Activated CD4-positive, alpha-beta T cell treated with anti-CD3 and anti-CD28 coated beads for 36 hours (primary cell): ENCODE measurements at regions not wholly inside any gene's neighbourhood (a gene's known extent, or its start where the extent isn't known, plus 50 kb on each side); places are given as distances from the start of the nearest gene placed in this dataset.
"Not testable (repeated sequence)": the region's sequence is repeated elsewhere in the genome, so short reads cannot be mapped to it uniquely, and the experiment has no call there.

ENCODE experiments used
- ATAC-seq: fragments of 200-7000 bp; cut with Tn5 transposase; one replicate; pipeline ENCODE4 v1.10.0; 2021; ENCODE audit warnings: mild to moderate bottlenecking, moderate library complexity
- CTCF ChIA-PET: fragments of 350-600 bp; sonication (Branson Sonifier 250); formaldehyde crosslinking; loops from one replicate; lab custom pipeline; 2021; ENCODE audit warnings: antibody characterized with exemption; lab: Charles Lee
- POLR2A ChIA-PET: fragments of 350-600 bp; sonication (Branson Sonifier 250); formaldehyde crosslinking; loops from one replicate; lab custom pipeline; 2021; ENCODE audit warnings: antibody characterized with exemption, inconsistent platforms; lab: Charles Lee
- DNase-seq: peaks from one replicate; pipeline ENCODE4 v3.0.0-alpha.2; 2020
- H3K27ac Mint-ChIP-seq: one replicate; pipeline ENCODE4 v1.8.0; 2021; ENCODE audit warnings: mixed read lengths
- H3K27me3 Mint-ChIP-seq: one replicate; pipeline ENCODE4 v1.8.0; 2021; ENCODE audit warnings: mixed read lengths
- H3K36me3 Mint-ChIP-seq: one replicate; pipeline ENCODE4 v1.8.0; 2021; ENCODE audit warnings: low read depth, mixed read lengths
- H3K4me1 Mint-ChIP-seq: one replicate; pipeline ENCODE4 v1.8.0; 2021; ENCODE audit warnings: mixed read lengths
- H3K4me3 Mint-ChIP-seq: one replicate; pipeline ENCODE4 v1.8.0; 2021; ENCODE audit warnings: mild to moderate bottlenecking, moderate library complexity, mixed read lengths
- H3K9me3 Mint-ChIP-seq: one replicate; pipeline ENCODE4 v1.8.0; 2021; ENCODE audit warnings: low read depth, mixed read lengths
- intact Hi-C, 2 experiments: fragments of 100-400 bp; cut with DNase I in 1 of 2; cut with micrococcal nuclease in 1 of 2; formaldehyde crosslinking; loops; one replicate each; pipeline versions ENCODE4 v1.14.2 to v1.15.1; 2022 to 2024; cut with DNase I, micrococcal nuclease

DNA sequence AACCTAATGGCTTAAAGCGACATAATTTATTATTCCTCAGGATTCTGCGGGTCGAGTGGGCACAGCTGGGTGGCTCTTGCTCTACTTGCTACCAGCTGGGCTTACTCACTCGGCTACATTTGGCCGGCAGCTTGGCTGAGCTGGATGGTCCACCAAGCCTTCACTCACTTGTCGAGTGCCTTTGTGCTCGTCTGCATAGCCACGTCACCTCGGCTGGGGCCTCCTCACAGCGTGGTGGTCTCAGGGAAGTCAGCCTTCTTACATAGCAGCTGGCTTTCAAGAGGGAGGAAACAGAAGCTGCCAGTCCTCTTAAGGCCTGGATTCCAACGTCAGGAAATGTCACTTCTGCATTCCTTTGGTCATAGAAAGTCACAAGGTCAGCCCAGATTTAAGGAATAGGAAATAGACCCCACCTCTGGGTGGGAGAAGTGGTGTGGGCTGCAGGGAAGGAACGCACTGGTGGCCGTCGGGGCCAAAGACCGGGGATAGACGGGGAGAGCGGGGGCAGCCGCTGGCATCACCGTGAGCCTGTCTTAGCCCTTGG, 75.1 kb upstream of the RUFY1 start:
- intact Hi-C loops, result no loop called here
- no peak overlapping the region for H3K27ac Mint-ChIP-seq
- no peaks in the 10 kb centered on the region for H3K4me1 Mint-ChIP-seq
- peaks cover 12% of the 10 kb centered on the region for H3K27me3 Mint-ChIP-seq
- no peaks in the 10 kb centered on the region for H3K36me3 Mint-ChIP-seq
- DNase-seq (no peak), ATAC-seq (no peak)
- POLR2A ChIA-PET, result interaction anchor here (0.7 kb wide), 1 partner anchor 193 kb away, joined by 3 read pairs; no protein-coding TSS in a partner anchor
- CTCF ChIA-PET, result interaction anchor here (0.8 kb wide), 1 partner anchor 18 kb away, joined by 3 read pairs; no protein-coding TSS in a partner anchor
- H3K4me3 Mint-ChIP-seq, result no peak overlapping the region
- no peaks in the 10 kb centered on the region for H3K9me3 Mint-ChIP-seq

DNA sequence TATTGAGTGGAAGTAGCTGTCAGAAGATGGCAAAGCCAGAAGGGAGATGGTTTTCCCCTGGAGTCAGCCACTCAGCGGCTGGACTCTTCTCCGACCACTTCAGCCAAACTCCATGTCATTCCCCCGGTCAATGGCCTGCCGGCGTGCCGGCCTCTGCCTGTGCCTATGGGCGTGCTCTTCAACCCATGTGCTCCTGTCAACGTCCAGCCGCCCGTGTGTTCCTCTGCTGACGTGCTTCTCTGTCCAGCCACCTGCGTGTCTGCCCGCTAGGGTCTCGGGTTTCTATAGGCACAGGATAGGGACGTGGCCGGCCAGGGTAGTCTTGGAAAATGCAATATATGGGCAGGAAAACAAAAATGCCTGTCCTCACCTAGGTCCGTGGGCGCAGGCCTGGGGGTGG, 77.7 kb upstream of the RUFY1 start:
- Mint-ChIP-seq H3K4me1 (no peaks in the 10 kb centered on the region), H3K27ac (no peak overlapping the region), H3K4me3 (no peak overlapping the region), H3K27me3 (peaks cover 8% of the 10 kb centered on the region), H3K36me3 (no peaks in the 10 kb centered on the region), H3K9me3 (no peaks in the 10 kb centered on the region)
- DNase-seq, result no peak
- CTCF ChIA-PET, result no interaction called here
- ATAC-seq, result no peak
- POLR2A ChIA-PET, result no interaction called here
- intact Hi-C loops, result no loop called here

DNA sequence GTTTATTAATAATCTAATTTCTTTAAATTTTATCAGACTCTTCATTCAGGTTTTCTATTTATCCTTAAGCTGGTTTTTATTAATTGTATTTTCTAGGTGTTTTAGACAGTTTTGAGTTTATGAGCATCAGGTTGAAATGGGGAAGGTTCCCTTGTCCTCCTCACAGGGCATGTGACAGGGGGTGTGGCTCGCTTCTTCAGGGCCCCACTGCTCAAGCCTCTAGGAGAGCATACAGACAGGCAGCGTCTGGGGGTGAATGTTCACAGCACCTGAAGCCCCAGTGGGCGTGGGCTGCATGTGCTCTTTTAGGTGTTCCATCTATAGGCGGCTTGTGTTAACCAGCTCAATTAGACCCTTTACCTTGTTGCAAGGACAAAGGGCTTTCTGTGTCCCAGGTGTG, 78.2 kb upstream of the RUFY1 start:
- no peaks in the 10 kb centered on the region for H3K9me3 Mint-ChIP-seq
- no peak overlapping the region for H3K27ac Mint-ChIP-seq
- ChIA-PET CTCF (no interaction called here), POLR2A (no interaction called here)
- H3K4me3 Mint-ChIP-seq, result no peak overlapping the region
- H3K4me1 Mint-ChIP-seq, result no peaks in the 10 kb centered on the region
- intact Hi-C loops, result no loop called here
- H3K27me3 Mint-ChIP-seq, result peaks cover 8% of the 10 kb centered on the region
- ATAC-seq, result no peak
- no peaks in the 10 kb centered on the region for H3K36me3 Mint-ChIP-seq
- no peak for DNase-seq

DNA sequence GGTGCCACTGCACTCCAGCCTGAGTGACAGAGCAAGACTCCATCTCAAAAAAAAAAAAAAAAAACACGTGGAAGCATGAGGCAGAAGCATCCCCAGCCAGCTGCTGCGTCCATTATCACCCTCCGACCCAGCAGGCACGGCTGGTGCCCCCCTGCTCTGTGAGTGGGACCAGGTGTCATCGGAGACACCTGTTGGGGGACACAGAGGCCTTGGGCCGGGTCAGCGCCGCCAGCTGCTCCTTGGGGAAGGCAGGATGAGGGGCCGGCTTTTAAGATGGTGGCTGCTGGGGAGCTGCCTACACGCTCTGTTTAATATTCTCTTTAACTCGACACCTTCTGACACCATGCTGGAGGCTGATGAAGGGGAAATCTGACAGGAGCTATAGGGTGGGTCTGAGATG, 80.2 kb upstream of the RUFY1 start:
- no peak overlapping the region for H3K27ac Mint-ChIP-seq
- H3K36me3 Mint-ChIP-seq, result no peaks in the 10 kb centered on the region
- intact Hi-C loops, result no loop called here
- H3K4me3 Mint-ChIP-seq, result no peak overlapping the region
- POLR2A ChIA-PET, result no interaction called here
- ATAC-seq (no peak), DNase-seq (no peak)
- no peaks in the 10 kb centered on the region for H3K9me3 Mint-ChIP-seq
- H3K4me1 Mint-ChIP-seq, result no peaks in the 10 kb centered on the region
- CTCF ChIA-PET, result no interaction called here
- no peaks in the 10 kb centered on the region for H3K27me3 Mint-ChIP-seq

DNA sequence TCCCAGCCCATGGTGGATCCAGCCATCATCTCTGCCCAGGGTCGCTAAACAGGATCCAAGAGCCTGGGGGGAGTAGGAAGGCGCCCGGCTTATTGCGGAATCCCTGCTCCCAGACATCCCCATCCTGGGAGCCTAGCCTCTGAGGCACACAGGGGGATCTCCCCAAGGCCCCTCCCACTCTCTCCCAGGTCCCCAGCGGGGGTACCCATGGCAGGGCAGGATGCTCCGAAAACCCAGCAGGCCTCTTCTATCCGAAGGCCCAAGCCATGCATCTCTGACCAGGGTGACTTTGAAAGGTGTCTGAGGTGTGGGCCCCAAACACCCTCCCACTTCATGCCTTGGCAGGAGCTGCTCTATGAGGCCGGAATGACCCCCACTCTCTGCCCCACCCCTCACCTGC, 81.7 kb upstream of the RUFY1 start:
- no peaks in the 10 kb centered on the region for H3K36me3 Mint-ChIP-seq
- CTCF ChIA-PET, result no interaction called here

DNA sequence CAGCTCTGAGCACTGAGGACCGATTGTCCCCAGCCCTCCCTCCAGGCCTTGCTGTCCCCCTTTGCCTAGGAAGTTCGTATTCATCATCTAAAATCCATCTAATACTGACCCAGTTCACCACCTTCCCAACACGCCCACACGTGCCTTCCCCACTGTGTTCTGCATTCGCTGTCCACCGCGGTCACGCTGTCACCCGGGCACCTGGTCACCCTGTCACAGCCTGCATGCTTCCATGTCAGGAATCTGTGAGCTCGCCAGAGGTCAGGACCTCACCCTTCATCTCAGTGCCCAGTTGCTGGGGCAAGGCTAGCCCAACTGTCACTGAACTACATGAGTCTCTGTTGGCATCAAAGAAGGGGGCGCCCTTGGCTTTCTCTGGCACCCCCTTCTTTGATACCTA, 82.9 kb upstream of the RUFY1 start:
- H3K9me3 Mint-ChIP-seq, result no peaks in the 10 kb centered on the region
- ATAC-seq (no peak), DNase-seq (no peak)
- POLR2A ChIA-PET, result no interaction called here
- intact Hi-C loops, result no loop called here
- H3K27ac Mint-ChIP-seq, result no peak overlapping the region
- H3K36me3 Mint-ChIP-seq, result no peaks in the 10 kb centered on the region
- CTCF ChIA-PET, result no interaction called here
- H3K4me3 Mint-ChIP-seq, result no peak overlapping the region
- H3K4me1 Mint-ChIP-seq, result no peaks in the 10 kb centered on the region
- no peaks in the 10 kb centered on the region for H3K27me3 Mint-ChIP-seq

More for the DNA sequence above, 81.7 kb upstream of the RUFY1 start:
- no peaks in the 10 kb centered on the region for H3K9me3 Mint-ChIP-seq
- DNase-seq (no peak), ATAC-seq (no peak)
- no peak overlapping the region for H3K27ac Mint-ChIP-seq
- intact Hi-C loops, result no loop called here
- no peaks in the 10 kb centered on the region for H3K27me3 Mint-ChIP-seq
- POLR2A ChIA-PET, result no interaction called here
- H3K4me1 Mint-ChIP-seq, result no peaks in the 10 kb centered on the region
- H3K4me3 Mint-ChIP-seq, result no peak overlapping the region

DNA sequence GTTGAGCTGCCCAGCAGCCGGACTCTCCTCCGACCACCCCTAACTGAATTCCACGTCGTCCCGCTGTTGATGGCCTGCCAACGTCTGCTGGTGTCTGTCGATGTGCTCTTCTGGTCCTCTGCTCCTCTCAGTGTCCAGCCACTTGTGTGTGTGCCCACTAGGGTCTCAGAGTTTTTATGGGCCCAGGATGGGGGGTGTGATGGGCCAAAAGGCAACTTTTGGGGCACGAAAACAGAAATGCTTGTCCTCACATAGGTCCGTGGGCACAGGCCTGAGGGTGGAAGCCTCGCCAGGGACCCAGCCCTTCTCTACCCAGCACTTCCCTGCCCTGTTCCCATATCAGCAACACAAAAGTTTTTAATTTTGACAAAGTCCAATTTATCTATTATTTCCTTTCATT, 85.7 kb upstream of the RUFY1 start:
- DNase-seq, result no peak
- H3K27ac Mint-ChIP-seq, result no peak overlapping the region
- H3K9me3 Mint-ChIP-seq, result no peaks in the 10 kb centered on the region
- no peaks in the 10 kb centered on the region for H3K27me3 Mint-ChIP-seq
- no peaks in the 10 kb centered on the region for H3K4me1 Mint-ChIP-seq
- ChIA-PET POLR2A (no interaction called here), CTCF (interaction anchor here (0.6 to 0.7 kb wide), 2 partner anchors 1180 to 1320 kb away, joined by 3 read pairs; no protein-coding TSS in a partner anchor)
- no peaks in the 10 kb centered on the region for H3K36me3 Mint-ChIP-seq
- intact Hi-C loops, result no loop called here
- ATAC-seq, result no peak
- H3K4me3 Mint-ChIP-seq, result no peak overlapping the region

DNA sequence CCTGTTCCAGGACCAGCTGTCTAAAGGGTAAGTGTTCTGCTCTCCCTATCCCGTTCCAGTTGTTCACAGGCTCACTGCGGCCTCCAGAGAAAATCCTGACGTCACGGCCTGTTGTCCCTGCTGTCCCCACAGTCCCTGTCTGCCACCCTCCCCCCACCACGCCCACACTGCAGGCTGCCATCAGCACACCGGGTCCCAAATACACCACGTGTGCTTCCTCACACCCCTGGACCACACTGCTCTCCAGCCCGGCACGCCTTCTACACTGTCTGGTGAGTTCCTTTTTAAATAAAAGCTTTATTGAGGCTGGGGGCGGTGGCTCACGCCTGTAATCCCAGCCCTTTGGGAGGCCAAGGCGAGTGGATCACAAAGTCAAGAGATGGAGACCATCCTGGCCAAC, 88.3 kb upstream of the RUFY1 start:
- H3K27me3 Mint-ChIP-seq, result no peaks in the 10 kb centered on the region
- CTCF ChIA-PET, result no interaction called here
- intact Hi-C loops, result no loop called here

DNA sequence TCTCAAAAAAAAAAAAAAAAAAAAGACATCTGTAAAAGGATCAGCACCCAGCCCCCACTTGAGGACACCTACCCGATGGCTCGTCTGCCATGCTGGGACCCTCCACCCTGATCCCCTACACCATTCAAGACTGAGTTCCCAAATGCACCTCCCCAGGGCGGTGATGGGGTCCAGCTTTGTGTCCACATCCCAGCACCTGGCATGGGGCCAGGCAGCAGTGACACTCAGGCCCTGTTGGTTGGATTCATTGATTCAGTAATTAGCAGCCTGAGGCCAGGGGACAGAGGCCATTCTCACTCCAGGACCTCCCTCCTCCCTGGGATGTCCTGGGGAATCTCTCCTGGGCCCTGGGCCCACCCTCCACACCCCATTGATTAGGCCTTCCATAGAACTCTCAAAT, 88.8 kb upstream of the RUFY1 start:
- H3K4me1 Mint-ChIP-seq, result no peaks in the 10 kb centered on the region
- H3K27ac Mint-ChIP-seq, result no peak overlapping the region
- ChIA-PET POLR2A (no interaction called here), CTCF (no interaction called here)
- no peak overlapping the region for H3K4me3 Mint-ChIP-seq
- no peaks in the 10 kb centered on the region for H3K27me3 Mint-ChIP-seq
- no peaks in the 10 kb centered on the region for H3K9me3 Mint-ChIP-seq
- intact Hi-C loops, result no loop called here
- no peaks in the 10 kb centered on the region for H3K36me3 Mint-ChIP-seq
- ATAC-seq, result no peak
- DNase-seq, result no peak

More for the DNA sequence above, 88.3 kb upstream of the RUFY1 start:
- no peaks in the 10 kb centered on the region for H3K4me1 Mint-ChIP-seq
- no peak overlapping the region for H3K27ac Mint-ChIP-seq
- H3K4me3 Mint-ChIP-seq, result no peak overlapping the region
- H3K9me3 Mint-ChIP-seq, result no peaks in the 10 kb centered on the region
- no peak for ATAC-seq
- DNase-seq, result no peak
- no peaks in the 10 kb centered on the region for H3K36me3 Mint-ChIP-seq
- POLR2A ChIA-PET, result no interaction called here

DNA sequence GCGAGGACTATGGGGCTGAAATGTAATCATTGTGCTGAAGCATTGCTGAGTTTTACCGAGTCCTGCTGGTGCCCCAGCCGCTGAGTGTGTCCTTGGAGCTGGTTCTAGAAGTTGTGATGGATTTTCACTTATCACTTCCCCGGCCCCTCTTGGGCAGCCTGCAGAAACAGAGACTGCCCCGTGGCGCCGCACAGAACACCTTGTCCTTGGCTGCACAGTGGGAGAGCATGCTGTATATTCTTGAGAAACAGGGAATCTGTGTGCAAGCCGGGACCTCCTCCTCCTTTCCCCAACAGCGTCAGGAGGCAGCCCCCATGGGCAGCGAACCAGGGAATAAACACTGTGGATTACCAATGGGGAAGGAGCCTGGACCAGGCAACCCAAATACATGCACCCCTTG, 90.6 kb upstream of the RUFY1 start:
- intact Hi-C loops, result no loop called here
- H3K4me1 Mint-ChIP-seq, result no peaks in the 10 kb centered on the region
- H3K27ac Mint-ChIP-seq, result no peak overlapping the region
- POLR2A ChIA-PET, result no interaction called here
- no peak for ATAC-seq
- H3K9me3 Mint-ChIP-seq, result peaks cover 5% of the 10 kb centered on the region
- H3K4me3 Mint-ChIP-seq, result no peak overlapping the region
- no peak for DNase-seq
- CTCF ChIA-PET, result no interaction called here
- H3K36me3 Mint-ChIP-seq, result no peaks in the 10 kb centered on the region
- no peaks in the 10 kb centered on the region for H3K27me3 Mint-ChIP-seq

DNA sequence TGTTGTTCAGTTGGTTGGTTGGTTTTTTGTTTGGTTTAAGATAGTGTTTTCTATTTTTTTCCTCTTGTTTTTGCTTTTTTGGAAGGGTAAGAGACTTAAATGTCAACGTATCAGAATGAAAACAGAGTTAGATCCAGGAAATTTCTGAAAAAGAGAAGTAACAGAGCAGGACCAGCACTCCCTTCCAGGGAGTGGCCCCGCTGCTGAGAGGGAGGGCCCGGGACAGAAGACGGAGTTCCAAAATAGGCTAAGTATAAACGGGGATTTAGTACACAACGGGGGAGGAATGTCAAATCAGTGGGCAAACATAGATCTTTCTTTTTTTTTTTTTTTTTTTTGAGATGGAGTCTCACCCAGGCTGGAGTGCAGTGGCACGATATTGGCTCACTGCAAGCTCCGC, 92.7 kb upstream of the RUFY1 start:
- ChIA-PET CTCF (no interaction called here), POLR2A (no interaction called here)
- Mint-ChIP-seq H3K27me3 (peaks cover 3% of the 10 kb centered on the region), H3K4me1 (no peaks in the 10 kb centered on the region), H3K27ac (no peak overlapping the region), H3K9me3 (peaks cover 5% of the 10 kb centered on the region), H3K36me3 (no peaks in the 10 kb centered on the region), H3K4me3 (no peak overlapping the region)
- intact Hi-C loops, result no loop called here
- ATAC-seq, result no peak
- no peak for DNase-seq

DNA sequence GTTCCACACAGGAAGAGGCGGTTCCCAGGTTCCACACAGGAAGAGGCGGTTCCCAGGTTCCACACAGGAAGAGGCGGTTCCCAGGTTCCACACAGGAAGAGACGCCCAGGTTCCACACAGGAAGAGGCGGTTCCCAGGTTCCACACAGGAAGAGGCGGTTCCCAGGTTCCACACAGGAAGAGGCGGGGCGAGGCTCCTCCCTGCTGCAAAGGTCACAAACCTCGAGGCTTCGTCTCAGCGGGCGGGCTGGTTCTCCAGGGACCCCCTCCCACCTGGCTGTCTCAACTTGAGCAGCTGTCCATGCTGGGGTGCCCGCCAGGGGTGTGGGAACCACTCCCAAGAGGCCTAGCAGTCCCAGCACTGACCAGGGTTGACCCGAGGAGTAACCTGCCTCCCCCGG, 94.3 kb upstream of the RUFY1 start:
- H3K36me3 Mint-ChIP-seq, POLR2A ChIA-PET, H3K27me3 Mint-ChIP-seq, H3K9me3 Mint-ChIP-seq, DNase-seq, H3K27ac Mint-ChIP-seq, intact Hi-C loops, ATAC-seq, H3K4me1 Mint-ChIP-seq, H3K4me3 Mint-ChIP-seq: not testable (repeated sequence)
- CTCF ChIA-PET, result interaction anchor here (0.6 kb wide), 1 partner anchor 301 kb away, joined by 3 read pairs; no protein-coding TSS in a partner anchor
